ENCODE measurements at regions not wholly inside any gene's neighbourhood (a gene's known extent, or its start where the extent isn't known, plus 50 kb on each side); places are given as distances from the start of the nearest gene placed in this dataset.
A peak's percentile ranks its signal among the peaks of the same experiment; 100 is the strongest.

DNA sequence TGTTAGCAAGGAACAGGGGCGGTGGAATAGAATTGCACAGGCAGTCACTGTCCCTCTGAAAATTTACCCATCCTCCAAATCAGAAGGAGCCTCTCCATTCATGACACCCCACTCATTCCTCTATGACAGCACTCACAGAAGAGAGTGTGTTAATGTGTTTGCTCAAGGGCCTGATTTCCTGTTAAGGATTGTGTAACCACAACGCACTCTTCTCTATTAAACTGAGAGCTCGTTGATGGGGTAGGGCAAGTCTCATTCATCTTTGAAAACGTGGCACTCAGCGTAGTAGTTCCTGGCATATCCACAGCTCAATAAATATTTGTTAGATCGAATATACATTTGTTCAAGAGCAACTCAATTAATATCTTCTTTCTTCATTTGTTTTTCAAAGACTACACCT, 106.4 kb downstream of the VAPA start (continued):
- no peak for TF ChIP-seq ZNF211 (tag by site-specific recombination; IDR thresholded peaks at IDR 0.05; ENCODE audit: low read depth)

DNA sequence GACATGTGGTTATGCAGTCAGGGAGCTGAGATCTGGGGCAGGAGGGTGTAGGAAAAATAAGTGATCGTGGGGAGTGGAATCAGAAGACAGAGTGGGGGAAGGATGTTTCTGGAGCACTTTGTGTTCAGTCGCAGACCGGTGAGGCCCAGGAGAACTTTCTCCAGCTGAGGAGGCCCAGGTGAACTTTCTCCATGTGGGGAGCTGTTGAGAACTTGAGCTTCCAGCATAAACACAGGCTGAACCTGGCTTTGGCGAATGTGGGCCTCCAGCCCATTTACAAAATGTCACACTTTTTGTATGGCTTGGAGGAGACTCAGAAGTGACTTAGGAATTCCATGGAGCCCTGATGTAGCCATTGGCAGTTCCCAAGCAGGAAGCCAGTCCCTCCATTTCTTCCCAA, 108.5 kb downstream of the VAPA start:
- Histone ChIP-seq H3K9me3 (ENCODE audit: control insufficient read depth, insufficient read depth, low read depth, low read length) (no peaks in the 10 kb centered on the region), H3K4me1 (ENCODE audit: control insufficient read depth, insufficient read depth, low read length) (peaks cover 3% of the 10 kb centered on the region; the same call in 1 of the 2 replicates), H3K36me3 (ENCODE audit: control insufficient read depth in 2 of 2, insufficient read depth in 1 of 2, low read length in 2 of 2) (no peaks in the 10 kb centered on the region), H3K27ac (ENCODE audit: extremely low read depth, low read depth, low read length) (no peak overlapping the region), H3K4me3 (ENCODE audit: low read depth, low read length) (no peak overlapping the region)
- CTCF ChIA-PET: interaction anchor here (0.6 to 0.8 kb wide), 2 partner anchors 51 to 267 kb away, joined by 3 to 4 read pairs; no protein-coding TSS in a partner anchor
- no peak for TF ChIP-seq ZFP41 (tag by site-specific recombination; IDR thresholded peaks at IDR 0.05; ENCODE audit: borderline replicate concordance)
- no peak for TF ChIP-seq ZNF837 (tag by site-specific recombination; IDR thresholded peaks at IDR 0.05)
- TF ChIP-seq ZNF529 (tag by site-specific recombination; IDR thresholded peaks at IDR 0.05; ENCODE audit: insufficient replicate concordance): no peak
- no peak for TF ChIP-seq BCL11A (tag by site-specific recombination; IDR thresholded peaks at IDR 0.05; ENCODE audit: low read depth)
- no peak for TF ChIP-seq ZNF830 (tag by site-specific recombination; IDR thresholded peaks at IDR 0.05; ENCODE audit: low read depth)
- no peak for TF ChIP-seq ZNF707 (tag by site-specific recombination; IDR thresholded peaks at IDR 0.05)
- TF ChIP-seq ZNF600 (tag by site-specific recombination; IDR thresholded peaks at IDR 0.05): no peak
- POLR2A ChIA-PET: no interaction called here

DNA sequence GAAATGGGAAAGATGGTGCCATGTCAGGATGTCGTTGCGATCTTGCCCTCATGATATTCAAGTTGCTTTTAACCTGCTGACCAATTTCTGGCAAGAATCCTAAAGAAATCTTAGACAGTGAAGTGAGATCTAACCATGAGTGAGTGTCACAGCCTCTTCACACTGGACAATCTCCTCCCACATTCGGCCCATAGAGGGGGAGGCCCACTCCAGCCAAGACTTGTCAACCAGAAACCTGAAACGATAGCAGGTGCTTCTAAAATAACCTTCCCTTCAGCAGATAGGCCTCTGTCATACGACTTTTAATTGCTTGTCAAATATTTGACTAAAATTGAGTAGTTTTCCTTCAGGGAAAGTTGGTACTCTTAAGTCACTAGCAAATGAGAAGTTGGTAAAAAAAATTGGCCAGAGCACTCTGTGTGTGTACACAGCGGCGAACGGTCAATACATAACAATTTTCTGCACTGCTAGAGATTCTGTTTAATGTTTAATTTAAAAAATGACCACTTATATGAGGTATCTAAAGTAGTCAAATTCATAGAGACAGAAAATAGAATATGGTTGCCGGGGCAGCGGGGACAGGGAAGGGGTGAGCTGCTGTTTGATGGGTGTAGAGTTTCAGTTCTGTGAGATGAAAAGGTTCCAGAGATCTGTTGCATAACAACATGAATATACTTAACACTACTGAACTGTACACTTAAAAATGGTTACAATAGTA, 110.2 kb downstream of the VAPA start:
- no peak for TF ChIP-seq OSR2 (tag by site-specific recombination; IDR thresholded peaks at IDR 0.05)
- no peak for TF ChIP-seq WT1 (tag by site-specific recombination; IDR thresholded peaks at IDR 0.05)
- TF ChIP-seq ZNF596 (tag by site-specific recombination; IDR thresholded peaks at IDR 0.05): no peak
- TF ChIP-seq ZNF391 (tag by site-specific recombination; IDR thresholded peaks at IDR 0.05; ENCODE audit: borderline replicate concordance, low read depth): no peak
- no peak for TF ChIP-seq GLI4 (tag by site-specific recombination; IDR thresholded peaks at IDR 0.05)
- peak; percentile 40; the same call in 1 of the 2 replicates for TF ChIP-seq SCRT2 (tag by site-specific recombination; IDR thresholded peaks at IDR 0.05)
- TF ChIP-seq ZNF19 (tag by site-specific recombination; IDR thresholded peaks at IDR 0.05; ENCODE audit: low read depth): no peak
- no peak for TF ChIP-seq IKZF3 (tag by site-specific recombination; IDR thresholded peaks at IDR 0.05)
- no peak overlapping the region for H3K4me3 ChIP-seq (ENCODE audit: low read depth, low read length)
- ChIA-PET POLR2A (no interaction called here), CTCF (no interaction called here)
- peaks cover 3% of the 10 kb centered on the region; the same call in 1 of the 2 replicates for H3K4me1 ChIP-seq (ENCODE audit: control insufficient read depth, insufficient read depth, low read length)
- no peak overlapping the region for H3K27ac ChIP-seq (ENCODE audit: extremely low read depth, low read depth, low read length)
- no peaks in the 10 kb centered on the region for H3K9me3 ChIP-seq (ENCODE audit: control insufficient read depth, insufficient read depth, low read depth, low read length)
- H3K36me3 ChIP-seq (ENCODE audit: control insufficient read depth in 2 of 2, insufficient read depth in 1 of 2, low read length in 2 of 2): no peaks in the 10 kb centered on the region

GRCh38 chr18:10025711-10026670, 112.2 kb downstream of the VAPA start:
- H3K4me1 ChIP-seq (ENCODE audit: control insufficient read depth, insufficient read depth, low read length): no peaks in the 10 kb centered on the region
- H3K36me3 ChIP-seq (ENCODE audit: control insufficient read depth in 2 of 2, insufficient read depth in 1 of 2, low read length in 2 of 2): no peaks in the 10 kb centered on the region
- TF ChIP-seq MYNN (tag by site-specific recombination; IDR thresholded peaks at IDR 0.05; ENCODE audit: borderline replicate concordance) (no peak), GLIS1 (tag by site-specific recombination; IDR thresholded peaks at IDR 0.05) (no peak)
- H3K9me3 ChIP-seq (ENCODE audit: control insufficient read depth, insufficient read depth, low read depth, low read length): no peaks in the 10 kb centered on the region
- H3K4me3 ChIP-seq (ENCODE audit: low read depth, low read length): no peak overlapping the region
- no peak overlapping the region for H3K27ac ChIP-seq (ENCODE audit: extremely low read depth, low read depth, low read length)
- ChIA-PET POLR2A (no interaction called here), CTCF (interaction anchor here (0.9 to 1.3 kb wide), 2 partner anchors 9 to 13 kb away, joined by 3 to 4 read pairs; no protein-coding TSS in a partner anchor)
